Renal cortical epithelial cell (primary cell): ENCODE measurements at regions not wholly inside any gene's neighbourhood (a gene's known extent, or its start where the extent isn't known, plus 50 kb on each side); places are given as distances from the start of the nearest gene placed in this dataset.

Experiments
- DNase-seq: peaks from one replicate; pipeline ENCODE4 v3.0.0-alpha.2; 2011; ENCODE audit warnings: low read depth

DNA sequence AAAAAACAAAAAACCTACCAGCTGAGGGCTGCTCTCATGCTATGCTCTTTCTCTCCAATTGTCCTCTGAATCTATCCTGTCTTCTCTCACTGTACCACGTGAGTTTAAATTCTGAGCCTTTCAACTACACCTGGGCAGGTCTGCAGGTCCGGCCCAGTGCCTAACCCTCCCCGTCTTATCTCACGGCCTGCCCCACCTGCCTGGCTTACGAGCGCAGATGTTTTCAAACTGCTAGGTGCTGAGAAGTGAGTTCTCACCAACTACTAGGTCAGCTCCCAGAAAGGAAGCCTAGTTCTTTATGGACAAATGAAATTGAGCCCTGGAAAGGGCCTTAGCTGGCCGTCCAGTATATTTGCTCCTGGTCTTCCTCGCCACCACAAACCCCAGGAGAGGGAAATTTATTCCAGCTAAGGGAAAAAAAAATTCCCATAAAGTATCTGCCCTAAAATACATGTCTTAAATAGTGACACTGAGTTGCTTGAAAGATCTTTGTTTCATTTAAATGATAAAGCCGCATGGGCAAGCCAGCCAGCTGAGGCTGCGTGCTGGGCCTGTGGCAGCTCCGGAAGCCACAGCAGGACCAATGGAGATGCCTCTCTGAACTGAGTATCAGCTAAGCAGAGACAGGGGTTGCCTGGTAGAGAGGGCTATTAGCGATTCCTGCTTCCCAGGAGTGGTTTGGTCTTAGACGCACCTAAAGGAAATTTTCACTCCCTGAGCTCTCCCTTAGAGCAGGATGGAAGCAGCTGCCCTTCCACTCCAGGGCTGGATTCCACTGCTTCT is 92.5 kb upstream of the NCK2 start:
- DNase-seq, result no peak

DNA sequence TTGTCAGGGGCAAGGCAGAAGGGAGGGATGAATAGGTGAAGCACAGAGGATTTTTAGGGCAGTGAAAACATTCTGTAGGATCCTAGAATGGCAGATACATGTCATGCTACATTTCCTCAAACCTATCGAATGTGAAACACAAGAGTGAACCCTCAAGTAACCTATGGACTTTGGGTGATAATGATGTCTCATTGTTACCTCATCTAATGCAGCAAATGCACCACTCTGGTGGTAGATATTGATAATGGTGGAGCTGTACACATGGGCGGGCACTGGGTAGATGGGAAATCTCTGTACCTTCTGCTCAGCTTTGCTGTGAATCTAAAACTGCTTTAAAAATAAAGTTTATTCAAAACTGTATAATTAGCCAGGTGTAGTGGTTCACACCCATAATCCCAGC is 95.2 kb upstream of the NCK2 start:
- DNase-seq, result no peak

DNA sequence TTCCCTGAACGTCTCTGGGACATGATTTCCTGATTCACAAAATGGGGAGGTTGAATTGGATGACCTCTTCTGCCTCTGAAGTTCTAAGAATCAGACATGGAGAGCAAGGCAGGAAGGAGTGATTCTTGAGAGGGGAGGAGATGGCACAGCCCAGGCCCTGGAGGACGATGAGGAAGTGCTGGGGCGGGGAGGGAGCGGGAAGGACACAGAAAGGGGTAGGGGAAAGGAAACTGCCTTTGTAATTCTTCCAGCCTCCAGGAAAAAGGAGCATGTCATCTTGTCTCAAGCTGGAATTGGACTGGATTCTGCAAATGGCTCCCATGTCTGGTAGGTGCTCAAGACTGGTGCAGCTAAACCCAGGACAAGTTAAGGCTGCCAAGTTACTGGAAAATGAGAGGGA is 97.0 kb upstream of the NCK2 start:
- no peak for DNase-seq

DNA sequence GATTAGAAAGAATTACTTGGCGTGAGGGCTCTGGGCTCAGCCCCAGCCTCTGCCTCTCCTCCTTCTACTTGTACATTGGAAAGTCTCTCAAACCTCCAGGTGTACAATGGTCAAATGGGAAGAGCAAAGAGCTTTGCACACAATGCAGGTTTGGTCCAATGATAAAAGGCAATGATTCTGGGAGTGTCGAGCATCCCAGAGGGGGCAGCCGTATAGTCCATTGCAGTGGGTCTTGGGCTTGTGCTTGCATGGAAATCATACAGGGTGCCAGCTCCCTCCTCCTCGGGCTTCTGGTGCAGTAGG is 98.0 kb upstream of the NCK2 start:
- no peak for DNase-seq

DNA sequence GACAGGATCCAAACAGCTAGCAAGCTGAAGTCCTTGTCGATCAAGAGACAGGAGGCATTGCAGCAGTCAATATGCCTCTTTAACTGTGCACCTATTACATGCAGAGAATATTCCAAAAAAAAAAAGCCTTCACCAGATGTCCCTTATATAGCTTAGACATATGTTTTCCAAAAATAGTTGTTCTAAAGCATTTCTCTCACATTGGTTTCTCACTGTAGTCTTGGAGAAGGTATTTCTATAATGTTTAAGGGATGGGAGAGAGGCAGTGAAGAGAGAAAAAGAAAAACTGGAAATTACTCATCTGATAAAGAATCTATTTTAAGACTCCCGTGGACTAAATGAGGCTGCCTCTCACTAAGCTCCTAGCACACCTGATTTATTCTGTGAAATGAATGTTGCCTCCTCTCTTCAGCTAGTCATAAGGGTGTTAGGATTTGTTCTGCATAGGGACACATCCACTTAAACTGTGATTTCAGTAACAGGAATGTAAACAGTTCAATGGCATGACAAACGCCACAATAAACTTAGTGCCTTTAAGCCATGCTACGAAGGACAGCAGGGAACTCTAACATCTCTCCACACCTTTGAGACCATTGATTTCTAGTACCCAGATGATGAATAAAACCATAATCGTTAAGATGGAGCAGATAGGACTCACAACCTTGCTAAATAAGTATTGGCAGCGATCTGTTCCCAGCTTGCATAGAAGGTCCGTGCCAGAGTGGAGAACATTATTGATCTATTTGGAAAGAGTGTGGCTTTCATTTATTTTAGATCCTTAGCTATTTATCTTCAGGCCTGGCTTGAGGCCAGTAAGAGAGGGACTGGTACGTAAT is 98.6 kb upstream of the NCK2 start:
- no peak for DNase-seq

DNA sequence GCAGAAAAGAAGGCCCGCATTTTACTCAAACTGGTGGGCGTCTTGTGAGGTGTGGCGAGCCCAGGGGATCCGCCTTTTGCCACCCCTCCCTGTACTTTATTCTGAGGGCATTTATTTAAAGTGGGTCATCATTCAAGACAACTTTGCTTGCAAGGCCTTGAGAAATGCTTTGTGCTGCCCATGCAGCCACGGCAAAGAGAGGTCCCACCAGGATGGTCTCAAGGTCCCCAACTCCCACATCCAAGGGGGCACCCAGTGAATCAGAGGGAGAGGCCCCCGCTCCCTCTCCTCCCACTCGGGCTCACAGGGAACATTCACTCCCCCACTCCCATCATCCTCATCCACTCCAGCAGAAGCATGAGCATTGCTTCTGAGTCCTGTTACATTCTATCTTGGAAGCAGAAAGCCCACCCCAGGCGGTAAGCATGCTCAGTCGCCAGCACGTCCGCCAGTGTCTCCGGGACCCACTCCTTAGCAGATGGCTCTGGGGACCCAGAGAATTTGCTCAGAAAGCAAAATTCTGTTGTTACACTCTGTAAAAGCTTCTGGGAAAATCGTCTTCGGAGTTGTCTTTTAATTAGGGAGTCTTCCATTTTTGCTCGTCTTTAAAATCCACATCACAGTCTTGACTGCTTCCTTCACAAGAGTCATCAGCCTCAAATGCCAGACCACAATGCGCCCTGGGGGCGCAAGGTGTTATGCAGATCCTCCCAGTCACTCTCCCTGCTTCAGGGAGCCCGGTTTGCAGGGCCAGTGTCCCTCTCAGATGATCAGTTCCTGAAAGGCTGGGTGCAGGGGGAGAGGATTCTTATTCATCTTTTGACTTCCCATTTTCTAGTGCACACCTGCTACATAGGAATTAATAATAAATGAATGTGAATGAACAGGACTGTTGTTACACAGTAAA is 99.4 kb upstream of the NCK2 start:
- no peak for DNase-seq

DNA sequence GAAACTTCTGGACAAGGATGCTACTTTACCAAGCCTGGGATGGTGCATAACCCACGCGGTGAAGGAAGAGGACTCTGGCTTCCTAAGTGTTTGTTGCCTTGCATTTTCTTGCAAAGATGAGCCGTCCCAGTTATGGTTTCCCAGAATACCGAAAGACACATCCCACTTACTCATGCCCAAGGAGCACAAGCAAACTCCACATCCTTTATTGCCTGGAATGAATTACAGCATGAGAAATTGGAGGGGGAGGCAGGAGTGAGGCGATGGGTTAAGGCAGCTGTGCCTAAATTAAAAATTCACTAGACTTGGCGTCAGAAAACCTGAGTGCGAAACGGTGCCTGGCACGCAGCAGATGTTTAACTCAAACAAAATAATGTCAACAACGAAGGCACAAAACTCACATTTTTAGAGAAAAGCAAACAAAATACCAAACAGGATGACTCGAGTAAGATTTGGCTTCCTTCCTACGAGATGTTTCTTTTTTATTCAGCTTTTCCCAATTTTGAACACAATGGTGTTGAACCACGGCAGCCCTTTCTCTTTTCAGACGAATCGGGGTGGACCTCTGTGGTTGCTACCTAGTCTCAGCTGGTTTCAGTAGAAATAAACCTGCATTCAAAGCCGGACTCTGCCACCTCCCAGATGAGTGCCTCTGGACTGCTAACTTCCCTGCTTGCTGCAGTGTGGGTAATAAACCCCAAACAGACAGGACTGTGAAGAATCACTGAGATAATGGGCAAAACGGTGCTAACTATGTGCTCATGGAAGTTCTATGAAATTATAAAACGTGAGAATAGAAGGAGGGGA is 100.3 kb upstream of the NCK2 start:
- DNase-seq, result peak; percentile 58

DNA sequence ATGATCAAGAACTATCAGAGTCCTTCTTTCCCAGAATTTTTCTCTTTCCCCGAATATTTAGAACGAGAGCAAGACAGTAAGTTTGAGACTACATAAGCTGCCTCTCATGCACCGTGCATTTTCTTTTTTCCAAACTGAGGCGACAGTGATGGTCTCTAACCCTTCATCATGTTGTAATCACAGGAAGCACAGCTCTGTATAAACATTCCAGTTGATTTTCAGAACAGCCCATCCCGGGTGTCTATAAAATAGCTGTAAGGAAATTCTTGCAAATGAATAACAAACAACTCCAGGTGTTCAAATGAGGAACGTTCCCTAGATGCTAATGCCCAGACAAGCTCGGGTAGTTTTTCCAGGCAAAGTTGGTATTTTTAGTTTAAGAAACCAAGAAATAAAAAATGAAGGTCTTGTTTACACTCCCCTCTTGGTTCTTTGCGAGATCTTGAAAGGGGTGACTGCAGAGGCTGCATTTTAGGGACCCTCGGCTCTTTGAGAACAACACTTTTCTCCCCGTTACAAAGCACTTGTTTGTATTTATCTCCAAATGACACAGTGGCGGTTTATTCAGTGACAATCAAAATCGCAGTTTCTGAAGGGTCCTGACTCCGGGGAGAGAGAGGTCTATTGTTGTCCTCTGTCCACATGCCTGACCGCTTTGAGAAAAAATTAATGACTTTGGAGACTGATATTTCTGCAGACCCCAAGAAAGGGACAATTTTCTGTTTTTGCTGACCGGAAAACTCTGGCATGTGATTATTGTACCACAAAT is 101.1 kb upstream of the NCK2 start:
- no peak for DNase-seq

DNA sequence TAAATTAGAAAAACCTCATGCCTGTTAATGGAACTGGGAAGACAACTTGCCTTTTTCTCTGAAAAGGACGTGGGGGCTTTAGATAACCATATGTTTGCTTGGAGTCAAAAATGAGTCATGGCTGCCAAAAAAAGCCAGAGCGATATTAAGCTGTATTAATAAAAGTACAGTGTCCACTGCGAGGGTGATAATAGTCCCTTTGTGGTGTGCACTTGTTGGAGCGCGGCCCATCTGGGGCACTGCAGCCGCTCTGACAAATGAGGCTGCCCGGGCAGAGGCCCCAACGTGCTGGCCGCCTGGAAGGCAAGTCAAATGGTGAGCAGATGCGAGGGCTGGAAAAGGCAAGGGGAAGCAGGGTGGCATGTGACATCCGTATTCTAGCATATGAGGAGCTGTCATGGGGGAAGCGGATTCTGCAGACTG is 103.3 kb upstream of the NCK2 start:
- DNase-seq, result no peak

DNA sequence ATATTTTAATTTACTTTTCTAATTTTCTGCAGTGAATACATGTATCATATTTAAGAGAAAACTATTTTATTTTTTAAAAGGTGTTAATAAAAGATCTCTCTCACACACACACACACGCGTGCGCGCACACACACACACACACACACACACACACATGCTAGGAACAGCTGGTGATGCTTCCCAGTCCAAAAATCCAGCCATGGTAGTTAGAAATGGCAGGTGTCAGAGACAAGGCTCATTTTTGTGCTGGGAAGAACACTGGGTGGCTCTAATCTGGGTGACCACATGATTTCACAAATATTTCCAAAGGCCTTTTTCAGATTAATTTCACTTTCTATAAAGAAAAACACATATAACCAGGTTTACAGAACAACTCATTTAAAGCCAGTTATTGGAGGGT is 104.5 kb upstream of the NCK2 start:
- no peak for DNase-seq

DNA sequence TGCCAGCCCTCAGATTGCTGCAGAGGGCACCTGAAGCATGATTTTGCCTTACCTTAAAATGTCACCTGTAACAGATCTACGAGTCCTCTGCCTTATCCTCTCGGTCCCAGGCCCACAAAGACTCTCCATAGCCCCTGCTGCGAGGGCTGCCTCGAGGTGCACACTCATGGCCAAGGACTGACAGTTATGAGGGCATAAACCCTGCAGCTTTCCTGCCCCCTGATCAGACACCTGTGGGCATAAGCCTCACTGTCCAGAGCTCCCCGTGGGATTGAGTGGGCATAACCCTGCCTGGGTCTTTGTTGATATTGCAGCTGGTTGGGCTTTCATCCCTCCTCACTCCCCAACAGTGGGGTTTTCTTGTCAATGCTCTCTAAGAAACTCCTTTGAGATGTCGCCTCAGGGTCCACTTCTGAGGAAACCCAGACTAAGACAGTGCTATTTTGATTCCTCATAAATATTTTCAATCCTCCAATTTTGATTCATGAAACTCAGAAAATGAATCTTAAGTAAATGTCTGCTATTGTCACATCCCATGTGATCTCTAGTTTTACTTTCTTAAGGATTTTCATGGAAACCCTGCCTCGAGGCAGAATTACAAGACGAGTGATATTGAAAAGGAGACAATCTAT is 108.5 kb upstream of the NCK2 start:
- DNase-seq, result no peak

DNA sequence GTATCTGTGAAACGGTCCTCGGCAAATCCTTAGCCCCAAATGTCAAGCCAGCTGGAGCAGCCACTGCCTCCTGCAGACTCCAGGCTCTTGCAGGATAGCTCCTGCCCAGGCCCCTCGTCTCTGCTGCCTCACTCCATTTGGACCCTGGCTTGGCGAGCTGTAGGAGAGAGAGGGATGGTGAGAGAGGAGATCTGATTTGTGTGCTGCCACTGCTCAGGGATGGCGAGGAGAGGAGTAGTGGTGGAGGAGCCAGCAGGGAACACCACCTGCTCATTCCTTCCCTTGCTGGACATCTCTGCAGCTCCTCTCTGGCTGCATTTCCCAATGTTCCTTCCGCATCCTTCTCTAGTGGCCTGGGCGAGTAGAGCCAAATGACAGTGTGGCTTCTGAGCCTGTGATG is 109.1 kb upstream of the NCK2 start:
- DNase-seq, result no peak

DNA sequence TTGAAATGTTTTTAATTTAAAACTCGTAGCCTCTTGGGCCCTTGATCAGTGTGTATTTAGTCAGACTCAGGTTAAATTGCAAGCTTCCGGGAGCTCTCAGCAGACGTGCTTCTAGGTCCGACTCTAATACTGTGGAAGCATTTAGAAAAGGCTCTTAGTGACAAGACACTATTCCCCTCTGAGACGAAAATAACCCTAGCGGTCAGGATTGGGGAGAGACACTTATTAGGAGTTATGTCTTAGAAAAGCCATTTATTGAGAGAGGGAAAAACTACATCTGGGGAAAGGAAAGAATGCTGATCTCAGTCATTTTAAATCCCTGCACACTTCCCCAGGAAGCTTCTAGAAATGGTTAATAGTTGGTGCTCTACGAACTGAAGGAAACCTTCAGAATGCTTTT is 110.5 kb upstream of the NCK2 start:
- DNase-seq, result no peak

DNA sequence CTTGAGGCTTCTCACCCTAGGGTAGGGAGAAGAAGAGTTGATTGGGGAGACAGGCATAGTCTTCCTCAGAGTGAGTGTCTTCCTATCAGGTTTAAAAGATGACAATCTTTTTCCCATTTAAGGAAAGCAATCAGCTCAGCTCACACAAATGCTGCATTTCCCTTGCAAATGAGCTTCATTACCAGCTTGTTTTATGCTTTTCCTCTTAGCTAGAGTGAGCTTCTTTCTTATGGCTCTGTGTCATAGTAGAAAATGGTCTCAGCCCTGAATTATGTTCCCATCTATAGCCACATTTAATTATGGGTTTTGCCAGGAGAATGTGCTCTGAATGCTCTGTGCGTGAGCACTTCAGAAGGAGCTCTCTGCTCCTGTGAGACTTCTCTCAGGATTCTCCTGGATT is 112.8 kb upstream of the NCK2 start:
- DNase-seq, result no peak

DNA sequence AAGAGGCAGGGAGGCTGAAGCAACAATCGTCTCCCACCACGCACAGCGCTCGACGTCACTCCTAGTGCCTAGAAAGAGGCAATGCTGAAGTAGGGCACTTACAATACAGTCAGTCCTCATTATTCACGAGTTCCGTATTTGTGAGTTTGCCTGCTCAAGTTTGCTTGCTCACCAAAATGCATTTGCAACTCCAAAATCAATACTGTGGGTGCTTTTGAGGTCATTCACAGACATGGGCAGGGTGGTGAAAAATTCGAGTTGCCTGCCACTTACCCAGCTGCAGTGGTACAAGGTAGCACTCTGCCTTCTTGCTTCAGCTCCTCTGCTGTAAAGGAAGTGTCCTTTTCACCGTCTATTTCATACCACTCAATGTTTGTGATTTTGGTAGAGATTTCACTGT is 113.7 kb upstream of the NCK2 start:
- DNase-seq, result no peak

DNA sequence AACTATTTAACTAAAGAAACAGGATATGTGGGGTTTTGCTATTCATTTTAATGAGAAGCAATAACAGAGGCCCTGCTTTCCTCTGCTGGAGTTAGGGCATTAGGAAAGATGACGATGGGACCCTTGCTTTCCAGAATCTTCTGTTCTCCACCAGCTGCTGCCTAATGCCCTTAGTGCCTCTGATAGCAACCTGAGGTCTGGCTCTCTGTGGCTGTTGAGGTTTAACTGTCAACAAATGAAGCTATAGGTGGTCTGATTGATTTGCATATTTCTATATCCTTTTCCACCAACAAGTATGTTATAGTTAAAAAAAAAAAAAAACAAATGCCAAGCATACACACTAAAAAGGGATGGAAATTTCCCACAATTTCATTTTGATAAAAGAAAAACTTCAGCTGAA is 115.1 kb upstream of the NCK2 start:
- no peak for DNase-seq

DNA sequence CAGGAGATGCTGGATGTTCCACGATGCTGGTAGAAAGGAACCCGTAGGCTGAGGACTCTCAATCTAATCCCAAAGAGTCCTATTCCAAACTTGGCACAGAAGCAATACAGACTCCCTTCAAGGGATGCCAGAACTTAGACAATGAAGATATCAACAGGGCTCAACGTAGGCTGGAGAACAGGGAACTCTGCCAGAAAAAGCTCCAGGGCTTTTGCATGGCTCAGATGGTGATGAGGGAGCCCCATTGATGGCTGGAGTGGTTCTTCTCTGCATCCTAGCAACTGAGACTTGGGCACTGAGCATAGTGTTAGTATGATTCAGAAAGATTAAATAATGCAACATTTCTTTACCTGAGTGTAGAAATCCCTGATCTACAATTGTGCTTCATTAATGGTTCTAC is 117.2 kb upstream of the NCK2 start:
- DNase-seq, result no peak

DNA sequence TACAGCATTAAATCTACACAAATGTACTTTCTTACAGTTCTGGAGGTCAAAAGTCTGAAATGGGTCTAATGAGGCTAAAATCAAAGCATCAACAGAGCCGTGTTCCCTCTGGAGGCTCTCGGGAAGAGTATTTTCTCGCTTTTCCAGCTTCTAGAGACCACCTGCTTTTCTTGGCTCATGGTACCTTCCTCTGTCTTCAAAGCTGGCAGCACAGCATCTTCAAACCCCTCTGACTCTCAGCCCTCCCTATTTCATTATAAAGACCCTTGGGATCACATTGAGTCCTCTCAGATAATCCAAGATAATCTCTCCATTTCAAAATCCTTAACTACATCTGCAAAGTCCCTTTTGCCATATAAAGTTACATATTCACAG is 117.8 kb upstream of the NCK2 start:
- DNase-seq, result no peak

DNA sequence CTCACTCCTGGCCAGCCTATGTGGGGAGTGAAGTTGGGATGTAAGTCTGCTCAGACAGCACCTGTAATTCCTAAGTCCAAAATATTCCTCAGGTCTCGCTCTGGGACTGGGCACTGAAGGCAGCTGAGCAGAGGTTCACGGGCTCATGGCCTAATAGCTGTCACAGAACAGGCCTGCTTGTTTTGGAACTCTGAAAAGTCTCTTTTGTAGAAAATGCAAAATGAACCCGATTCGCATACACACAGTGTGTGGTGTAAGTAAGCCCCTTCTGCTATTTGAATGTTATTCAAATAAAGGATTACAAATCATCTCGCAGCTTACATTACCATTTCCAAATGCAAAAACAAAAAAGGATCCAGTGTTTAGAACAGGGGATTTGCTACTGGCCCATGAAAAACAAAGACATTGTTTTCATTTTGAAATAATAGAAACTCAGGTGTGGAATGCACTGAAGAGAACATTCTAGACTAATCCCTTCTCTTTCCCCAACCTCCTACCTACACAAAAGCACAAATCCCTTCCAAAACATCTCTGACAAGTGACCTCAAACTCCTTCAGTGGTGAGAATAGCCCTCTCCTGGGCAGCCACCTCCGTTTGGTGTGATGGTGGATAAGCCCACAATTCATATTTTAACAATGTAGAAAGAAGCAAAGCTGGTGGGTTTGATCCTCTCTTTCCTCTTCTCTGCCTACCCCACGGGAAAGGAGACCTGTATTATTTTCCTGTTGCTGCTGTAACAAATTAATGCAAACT is 118.3 kb upstream of the NCK2 start:
- no peak for DNase-seq

DNA sequence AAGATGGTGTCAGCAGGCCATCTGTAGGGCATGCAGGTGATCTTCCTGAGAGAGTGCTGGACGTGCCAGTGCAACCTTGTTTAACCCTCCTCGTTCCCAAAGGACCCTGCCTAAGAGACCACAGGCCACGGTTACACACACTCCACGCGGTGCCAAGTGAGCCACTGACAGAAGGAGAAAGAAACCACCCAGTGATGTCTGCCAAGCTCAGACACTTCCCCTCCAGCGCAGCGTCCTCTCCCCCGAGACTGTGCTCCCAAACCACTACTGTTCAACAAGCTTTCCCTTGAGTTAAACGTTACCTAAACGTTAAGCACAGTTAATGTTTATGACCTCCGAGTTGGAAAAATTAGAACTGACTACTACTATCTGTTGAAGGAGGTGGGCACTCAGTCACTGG is 119.1 kb upstream of the NCK2 start:
- peak; percentile 24 for DNase-seq
